Endodermal cell (in vitro differentiated cells): ENCODE measurements at regions not wholly inside any gene's neighbourhood (a gene's known extent, or its start where the extent isn't known, plus 50 kb on each side); places are given as distances from the start of the nearest gene placed in this dataset.

Experiments
- DNase-seq: peaks from one replicate; pipeline ENCODE4 v3.0.0-alpha.2; 2017
- H3K27ac ChIP-seq: 2 replicates; pipeline ENCODE4 v1.5.1; 2013; ENCODE audit warnings: mild to moderate bottlenecking, low read depth, low read length, moderate library complexity
- H3K27me3 ChIP-seq: 2 replicates; pipeline ENCODE4 v1.6.1; 2013; ENCODE audit warnings: mild to moderate bottlenecking, low read length, moderate library complexity; ENCODE audit not compliant: insufficient read depth, control insufficient read depth, poor library complexity, severe bottlenecking
- H3K36me3 ChIP-seq: 2 replicates; pipeline ENCODE4 v1.7.0; 2013; ENCODE audit warnings: mild to moderate bottlenecking, low read length, moderate library complexity; ENCODE audit not compliant: control insufficient read depth, insufficient read depth
- H3K4me1 ChIP-seq: one replicate; pipeline ENCODE4 v1.7.0; 2013; ENCODE audit warnings: low read length; ENCODE audit not compliant: control insufficient read depth, insufficient read depth
- H3K4me3 ChIP-seq: 2 replicates; pipeline ENCODE4 v1.5.1; 2013; ENCODE audit warnings: mild to moderate bottlenecking, low read length, moderate library complexity
- H3K9ac ChIP-seq: 2 replicates; pipeline ENCODE4 v1.6.1; 2013; ENCODE audit warnings: mild to moderate bottlenecking, low read length, moderate library complexity; ENCODE audit not compliant: poor library complexity, severe bottlenecking; ENCODE audit errors: extremely low read depth
- H3K9me3 ChIP-seq: 2 replicates; pipeline ENCODE4 v1.6.1; 2013; ENCODE audit warnings: mild to moderate bottlenecking, low read length, moderate library complexity; ENCODE audit not compliant: control insufficient read depth
- H3K27ac Mint-ChIP-seq: 2 replicates; pipeline ENCODE4 v1.8.0; 2020; ENCODE audit warnings: mixed read lengths
- H3K27me3 Mint-ChIP-seq: 2 replicates; pipeline ENCODE4 v1.8.0; 2021; ENCODE audit warnings: mild to moderate bottlenecking, mixed read lengths; ENCODE audit not compliant: insufficient read depth
- H3K36me3 Mint-ChIP-seq: 2 replicates; pipeline ENCODE4 v1.8.0; 2020; ENCODE audit warnings: low read depth, mixed read lengths
- H3K4me1 Mint-ChIP-seq: 2 replicates; pipeline ENCODE4 v1.8.0; 2020; ENCODE audit warnings: mixed read lengths
- H3K4me3 Mint-ChIP-seq: 2 replicates; pipeline ENCODE4 v1.8.0; 2020; ENCODE audit warnings: mild to moderate bottlenecking, moderate library complexity, mixed read lengths
- H3K9me3 Mint-ChIP-seq: 2 replicates; pipeline ENCODE4 v1.8.0; 2020; ENCODE audit warnings: mild to moderate bottlenecking, mixed read lengths
- CTCF ChIP-seq: fragments of 200-600 bp; sonication (generic); conservative IDR thresholded peaks from 2 replicates; pipeline ENCODE4 v1.5.0; 2021; ENCODE audit warnings: antibody characterized with exemption, mild to moderate bottlenecking
- WGBS, 2 experiments: methylation state at CpG; one replicate each; pipeline versions ENCODE4 v1.1.5 to v1.1.7; 2013; ENCODE audit warnings: missing lambda C conversion rate in 2 of 2, mixed read lengths in 1 of 2; ENCODE audit not compliant: insufficient coverage in 1 of 2, insufficient read length in 1 of 2; 5-methylcytosine and 5-hydroxymethylcytosine counted together

- Mint-ChIP-seq H3K9me3 (no peaks in the 10 kb centered on the region), H3K4me3 (no peak overlapping the region), H3K27ac (no peak overlapping the region), H3K36me3 (no peaks in the 10 kb centered on the region), H3K27me3 (no peaks in the 10 kb centered on the region), H3K4me1 (no peaks in the 10 kb centered on the region)
- no peak for TF ChIP-seq CTCF
- 92 to 100% methylated on average over 1 to 3 of the region's 3 CpGs for WGBS, 2 experiments
- Histone ChIP-seq H3K4me3 (no peak overlapping the region), H3K27ac (no peak overlapping the region), H3K9me3 (no peaks in the 10 kb centered on the region), H3K36me3 (no peaks in the 10 kb centered on the region), H3K4me1 (no peaks in the 10 kb centered on the region), H3K27me3 (no peaks in the 10 kb centered on the region), H3K9ac (no peak overlapping the region)
- no peak for DNase-seq
Measured at GRCh38 chr2:83572400-83572799, 886.7 kb downstream of the SUCLG1 start.

- Mint-ChIP-seq H3K4me1 (no peaks in the 10 kb centered on the region), H3K27ac (no peak overlapping the region), H3K4me3 (no peak overlapping the region), H3K36me3 (no peaks in the 10 kb centered on the region), H3K9me3 (no peaks in the 10 kb centered on the region), H3K27me3 (no peaks in the 10 kb centered on the region)
- Histone ChIP-seq H3K27ac (no peak overlapping the region), H3K9ac (no peak overlapping the region), H3K36me3 (no peaks in the 10 kb centered on the region), H3K4me1 (no peaks in the 10 kb centered on the region), H3K4me3 (no peak overlapping the region), H3K27me3 (no peaks in the 10 kb centered on the region), H3K9me3 (no peaks in the 10 kb centered on the region)
- no peak for TF ChIP-seq CTCF
- DNase-seq: no peak
- WGBS, 2 experiments: 90 to 91% methylated on average over 3 of the region's 3 CpGs
Measured at GRCh38 chr2:83567551-83567950, 891.5 kb downstream of the SUCLG1 start.

GRCh38 chr2:83565626-83566025 is 893.5 kb downstream of the SUCLG1 start:
- Mint-ChIP-seq H3K4me1 (no peaks in the 10 kb centered on the region), H3K27me3 (no peaks in the 10 kb centered on the region), H3K36me3 (no peaks in the 10 kb centered on the region), H3K4me3 (no peak overlapping the region), H3K9me3 (no peaks in the 10 kb centered on the region), H3K27ac (no peak overlapping the region)
- Histone ChIP-seq H3K4me3 (no peak overlapping the region), H3K36me3 (no peaks in the 10 kb centered on the region), H3K9ac (no peak overlapping the region), H3K27ac (no peak overlapping the region), H3K9me3 (no peaks in the 10 kb centered on the region), H3K27me3 (no peaks in the 10 kb centered on the region), H3K4me1 (no peaks in the 10 kb centered on the region)
- TF ChIP-seq CTCF: no peak
- 88 to 100% methylated on average over 1 to 4 of the region's 4 CpGs for WGBS, 2 experiments
- no peak for DNase-seq
